Activated CD4-positive, alpha-beta T cell treated with anti-CD3 and anti-CD28 coated beads, Interleukin-2, Interleukin-6, amounts not matched to agents 100 ng/mL and 50 ng/mL, durations not matched to agents 16 hours and 8 hours (primary cell): ENCODE measurements at regions not wholly inside any gene's neighbourhood (a gene's known extent, or its start where the extent isn't known, plus 50 kb on each side); places are given as distances from the start of the nearest gene placed in this dataset.

Experiments used
- DNase-seq: peaks from one replicate; pipeline ENCODE4 v3.0.0-alpha.2; 2020

DNA sequence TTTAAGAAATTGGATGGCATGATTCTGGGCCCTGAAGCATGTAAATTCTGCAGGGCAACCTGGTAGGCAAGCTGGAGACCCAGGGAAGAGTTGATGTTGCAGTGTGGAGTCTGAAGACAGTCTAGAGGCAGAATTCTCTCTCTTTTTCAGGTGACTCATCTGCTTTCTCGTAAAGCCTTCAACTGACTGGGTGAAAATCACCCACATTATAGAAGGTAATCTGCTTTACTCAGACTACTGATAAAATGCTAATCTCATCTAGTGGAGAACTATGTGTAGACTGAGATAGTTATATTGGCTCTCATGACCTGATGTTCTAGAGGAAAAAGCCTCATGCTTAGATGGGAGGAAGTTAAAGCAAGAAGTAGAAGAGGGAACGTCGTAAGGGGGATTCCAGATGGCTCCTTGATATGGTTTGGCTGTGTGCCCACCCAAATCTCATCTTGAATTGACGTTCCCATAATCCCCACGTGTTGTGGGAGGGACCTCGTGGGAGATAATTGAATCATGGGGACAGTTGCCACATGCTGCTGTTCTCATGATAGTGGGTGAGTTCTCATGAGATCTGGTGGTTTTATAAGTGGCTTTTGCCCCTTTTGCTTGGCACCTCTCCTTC, 723.8 kb downstream of the BCL11B start:
- no peak for DNase-seq

DNA sequence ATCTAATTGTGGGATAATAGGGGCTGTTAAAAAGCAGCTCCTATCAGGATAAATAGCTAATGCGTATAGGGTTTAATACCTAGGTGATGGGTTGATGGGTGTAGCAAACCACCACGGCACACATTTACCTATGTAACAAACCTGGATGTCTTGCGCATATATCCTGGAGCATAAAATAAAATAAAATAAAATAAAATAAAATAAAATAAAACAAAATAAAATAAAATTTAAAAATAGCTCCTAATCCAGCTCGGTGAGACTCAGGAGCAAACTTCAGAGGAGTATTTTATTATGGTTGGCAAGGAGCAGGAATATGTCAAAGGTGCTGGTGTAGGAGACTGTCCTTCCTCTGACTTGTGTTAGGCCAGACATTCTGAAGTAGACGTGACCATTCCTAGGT, 721.0 kb downstream of the BCL11B start:
- DNase-seq = no peak

DNA sequence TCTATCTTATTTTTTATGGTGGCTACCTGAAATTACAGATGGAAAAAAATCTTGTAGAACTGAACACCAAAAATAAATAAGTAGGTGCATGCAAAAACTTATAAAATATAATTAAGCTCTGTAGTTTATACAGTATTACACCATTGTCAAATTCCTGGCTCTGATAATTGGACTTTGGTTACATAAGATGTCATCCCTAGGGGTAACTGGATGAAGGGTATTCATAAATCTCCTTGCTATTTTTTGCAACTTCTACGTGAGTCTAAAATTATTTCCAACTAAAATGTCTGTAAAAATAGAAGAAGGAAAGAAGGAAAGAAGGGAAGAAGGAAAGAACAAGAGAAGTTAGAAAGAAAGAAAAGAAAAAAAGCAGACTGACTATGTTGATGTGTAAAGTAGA, 716.6 kb downstream of the BCL11B start:
- no peak for DNase-seq

DNA sequence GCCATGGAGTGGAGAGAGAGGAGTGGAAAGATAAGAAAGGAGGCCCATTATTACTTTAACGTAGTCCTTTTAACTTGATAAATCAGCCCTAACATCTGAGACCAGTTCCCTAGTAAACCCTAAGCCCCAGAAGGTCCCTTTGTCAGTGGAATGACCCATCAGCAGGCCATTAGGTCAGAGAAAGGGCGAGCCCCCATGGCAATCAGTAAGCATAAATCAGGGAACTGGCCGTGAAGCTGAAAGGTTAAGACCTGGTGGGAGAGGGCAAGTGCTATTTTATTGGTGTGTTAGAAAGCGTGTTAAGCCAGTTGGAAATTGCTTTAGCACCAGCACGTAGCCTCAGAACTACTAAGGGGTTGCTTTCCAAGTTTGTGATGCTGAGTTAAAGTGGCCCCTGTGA, 708.0 kb downstream of the BCL11B start:
- DNase-seq = no peak

DNA sequence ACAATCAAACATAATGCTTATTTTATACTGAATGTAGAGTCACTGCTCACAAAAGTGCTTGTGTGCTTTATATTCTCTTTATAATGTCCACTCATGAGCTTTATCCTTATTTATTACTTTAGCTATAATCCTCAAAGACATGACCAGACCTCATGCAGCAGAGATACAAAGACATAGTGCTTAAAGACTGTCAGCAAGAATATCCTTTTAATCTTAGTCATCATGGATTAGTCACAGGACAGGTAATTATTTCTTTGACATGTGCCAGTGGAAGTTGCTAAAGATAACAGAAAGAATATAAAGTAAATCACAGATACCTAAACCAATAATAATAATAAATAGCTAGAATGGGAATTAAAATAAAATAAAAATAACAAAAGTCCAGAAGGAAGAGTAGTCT, 707.5 kb downstream of the BCL11B start:
- no peak for DNase-seq

DNA sequence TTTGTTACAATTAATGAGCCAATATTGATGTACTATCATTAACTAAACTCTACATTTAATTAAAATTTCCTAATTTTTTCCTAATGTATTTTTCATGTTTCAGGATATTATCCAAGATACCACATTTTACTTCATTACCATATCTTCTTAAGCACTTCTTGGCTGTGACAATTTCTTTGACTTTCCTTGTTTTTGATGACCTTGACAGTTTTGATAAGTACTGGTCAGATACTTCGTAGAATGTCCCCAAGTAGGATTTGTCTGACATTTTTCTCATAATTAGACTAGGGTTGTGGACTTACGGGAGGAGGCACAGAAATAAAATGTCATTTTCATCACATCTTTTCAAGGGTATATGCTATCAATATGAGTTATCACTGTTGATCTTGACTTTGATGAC, 700.9 kb downstream of the BCL11B start:
- DNase-seq = no peak

DNA sequence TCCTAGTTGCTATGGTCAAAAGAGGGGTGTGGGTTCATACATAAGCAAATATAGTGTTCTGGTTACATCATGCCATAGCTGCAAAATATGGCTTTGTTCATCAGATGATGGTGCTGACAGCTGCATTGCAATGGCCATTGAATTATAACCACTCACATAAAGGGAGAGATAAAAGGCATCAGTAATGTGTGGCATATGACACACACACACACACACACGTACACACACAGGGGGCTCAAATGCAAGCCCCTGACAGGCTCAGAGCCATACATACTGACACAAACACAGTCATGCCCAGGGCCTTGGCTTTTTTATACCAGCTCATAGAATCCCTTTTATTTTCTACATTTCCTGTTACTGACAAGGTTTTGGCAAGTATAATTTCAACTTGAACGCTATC, 698.9 kb downstream of the BCL11B start:
- no peak for DNase-seq

DNA sequence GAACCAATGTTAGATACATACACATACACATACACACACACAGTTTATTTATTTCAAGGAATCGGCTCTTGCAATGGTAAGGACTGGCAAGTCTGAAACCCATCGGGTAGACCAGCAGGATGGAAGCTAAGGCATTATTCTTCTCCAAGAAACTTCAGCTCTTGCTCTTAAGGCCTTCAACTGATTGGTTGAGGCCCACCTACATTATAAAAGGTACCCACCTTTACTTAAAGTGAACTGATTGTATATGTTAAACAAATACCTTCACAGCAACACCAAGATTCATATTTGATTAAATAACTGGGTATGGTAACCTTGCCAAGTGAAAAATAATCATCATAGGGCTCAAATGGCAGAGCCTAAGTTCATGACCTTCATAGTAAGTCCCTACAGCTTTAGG, 695.5 kb downstream of the BCL11B start:
- DNase-seq = no peak

DNA sequence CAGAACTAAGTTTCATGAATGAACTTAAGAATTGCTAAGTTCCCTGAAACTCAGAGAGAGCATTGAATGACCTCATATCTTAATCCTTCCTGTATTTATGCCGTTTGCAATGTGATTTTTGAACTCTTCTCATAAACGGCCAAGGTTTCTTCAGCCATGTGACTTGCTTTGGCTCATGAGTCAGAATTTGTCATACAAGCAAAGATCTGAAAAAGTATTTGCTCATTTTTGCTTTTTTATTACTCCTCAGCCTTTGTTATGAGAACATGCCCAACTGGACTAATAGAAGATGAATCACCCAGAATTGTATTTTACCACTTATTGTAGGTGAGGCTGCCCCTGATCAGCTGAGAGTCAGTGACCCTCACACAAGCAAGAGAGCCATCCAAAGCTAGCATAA, 693.8 kb downstream of the BCL11B start:
- no peak for DNase-seq

DNA sequence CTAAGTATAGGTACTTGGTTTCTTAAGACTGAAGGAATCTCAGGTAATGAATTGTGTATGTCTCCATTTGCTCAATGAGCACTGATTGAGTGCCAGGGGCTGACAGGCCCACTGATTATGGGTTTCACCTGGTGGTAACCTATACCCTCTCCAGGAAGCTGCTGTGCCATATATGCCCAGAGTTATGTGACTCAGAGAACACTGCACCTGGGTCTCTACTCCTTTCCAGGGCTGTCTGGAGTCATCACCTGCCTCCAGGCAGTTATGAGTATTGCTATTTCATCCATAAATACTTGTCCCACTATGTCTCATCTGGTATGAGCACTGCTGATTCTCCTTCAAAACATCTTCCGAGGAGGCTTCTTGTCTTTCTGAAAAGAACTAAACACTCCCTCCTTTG, 692.9 kb downstream of the BCL11B start:
- DNase-seq = no peak

DNA sequence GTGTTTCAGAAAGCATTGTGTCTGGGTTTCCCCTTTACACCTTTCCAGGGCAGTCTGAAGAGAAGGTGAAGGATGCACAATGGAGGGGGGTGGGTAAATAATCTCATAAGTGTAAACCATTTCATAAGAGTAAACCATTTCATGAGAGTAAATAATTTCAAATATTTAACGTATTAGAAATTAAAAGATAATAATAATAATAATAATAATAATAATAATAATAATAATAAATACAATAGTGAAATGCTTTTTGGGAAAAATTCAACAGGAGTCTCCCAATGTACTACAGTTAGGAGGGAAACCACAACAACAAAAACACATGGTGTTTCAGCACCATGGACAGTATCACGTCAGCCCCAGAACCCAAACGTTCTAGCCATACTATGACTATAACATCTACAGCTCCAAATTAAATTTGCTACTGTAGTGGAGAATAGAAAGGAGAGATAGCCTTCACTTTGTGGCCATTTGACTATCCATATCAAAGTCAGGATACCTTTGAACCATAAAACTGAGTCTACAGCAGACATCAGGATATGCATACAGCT, 691.8 kb downstream of the BCL11B start:
- peak; percentile 2 for DNase-seq

DNA sequence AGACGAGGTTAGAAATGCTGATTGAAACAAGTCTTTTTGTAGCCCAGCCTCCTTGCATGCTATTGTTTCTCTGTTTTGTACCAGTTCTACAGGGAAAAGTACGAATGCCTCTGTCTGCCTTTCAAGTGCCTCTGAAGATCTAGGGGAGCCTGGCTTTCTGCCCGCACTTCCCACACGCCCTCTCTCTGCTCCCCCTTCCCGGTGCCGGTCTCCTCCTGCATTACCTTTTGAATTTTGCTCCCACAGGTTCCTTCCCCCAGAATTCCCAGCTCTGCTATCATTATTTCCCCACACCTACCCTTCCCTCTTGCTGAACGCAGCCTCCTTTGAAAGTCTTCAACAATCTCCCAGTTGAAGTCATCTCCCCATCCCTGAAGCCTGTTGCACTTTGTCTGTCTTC, 689.7 kb downstream of the BCL11B start:
- DNase-seq = no peak

DNA sequence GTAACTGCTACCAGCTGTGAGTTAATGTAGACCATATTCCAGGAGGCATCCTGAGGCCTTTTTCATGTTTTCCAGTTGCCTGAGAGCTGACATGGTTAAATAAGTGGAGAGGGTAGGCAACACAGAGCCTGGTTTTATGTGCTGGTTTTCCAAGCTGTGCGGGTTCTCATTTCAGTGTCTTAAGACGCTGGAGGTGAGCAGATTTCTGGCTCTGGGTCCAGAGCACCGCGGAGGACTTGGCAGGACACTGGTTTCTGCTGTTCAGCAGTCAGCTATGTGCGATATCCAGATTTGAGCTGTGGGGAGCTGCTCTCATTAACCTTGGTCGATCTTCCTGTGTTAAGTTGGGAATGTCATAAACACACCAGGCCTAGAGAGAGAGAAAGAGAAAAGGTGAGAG, 680.8 kb downstream of the BCL11B start:
- DNase-seq = no peak

DNA sequence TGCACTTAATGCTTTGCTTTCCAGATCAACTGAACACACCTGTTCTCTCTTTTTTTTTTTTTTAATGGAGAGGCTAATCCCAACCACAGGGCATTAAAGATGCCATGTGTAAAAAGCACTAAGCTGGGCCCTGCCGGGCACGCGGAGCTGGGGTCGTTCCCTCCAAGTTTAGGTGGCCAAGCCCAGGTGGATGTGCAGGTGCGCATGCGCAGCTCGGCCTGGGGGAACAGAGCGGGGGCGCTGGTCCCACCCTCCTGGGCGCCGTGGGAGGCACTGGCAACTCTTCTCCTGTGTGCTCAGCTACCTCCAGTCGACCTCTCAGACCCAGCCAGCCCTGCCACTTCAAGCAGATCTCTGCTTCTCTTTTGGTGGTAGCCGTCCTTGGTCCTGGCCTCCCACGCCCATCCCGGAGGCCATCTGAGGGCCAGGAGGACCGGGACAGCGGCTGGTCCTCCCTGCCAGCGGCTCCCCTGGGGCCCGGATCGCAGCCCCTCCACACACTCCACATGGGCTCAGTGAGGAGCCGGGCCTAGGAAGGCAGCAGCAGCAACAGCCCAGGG, 679.3 kb downstream of the BCL11B start:
- DNase-seq = no peak

DNA sequence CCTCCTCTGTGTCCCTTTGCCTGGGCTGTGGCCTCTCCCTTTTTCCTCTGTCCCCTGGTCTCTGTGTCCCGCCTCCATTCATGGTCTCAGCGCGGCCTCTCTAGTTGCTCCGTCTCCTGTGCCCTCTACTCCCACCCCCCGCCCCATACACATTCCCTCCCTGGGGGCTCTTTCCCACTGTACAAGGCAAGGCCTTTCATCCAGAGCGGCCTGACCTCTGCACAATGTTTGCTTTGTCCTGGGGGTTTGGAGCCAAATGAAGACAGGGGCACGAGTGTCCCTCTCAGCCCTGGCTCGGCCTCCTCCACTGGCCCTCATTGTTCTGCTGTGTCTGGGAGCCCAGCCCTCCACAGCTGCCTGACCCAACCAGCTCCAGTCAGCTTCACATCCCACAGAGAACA, 678.6 kb downstream of the BCL11B start:
- DNase-seq = no peak

DNA sequence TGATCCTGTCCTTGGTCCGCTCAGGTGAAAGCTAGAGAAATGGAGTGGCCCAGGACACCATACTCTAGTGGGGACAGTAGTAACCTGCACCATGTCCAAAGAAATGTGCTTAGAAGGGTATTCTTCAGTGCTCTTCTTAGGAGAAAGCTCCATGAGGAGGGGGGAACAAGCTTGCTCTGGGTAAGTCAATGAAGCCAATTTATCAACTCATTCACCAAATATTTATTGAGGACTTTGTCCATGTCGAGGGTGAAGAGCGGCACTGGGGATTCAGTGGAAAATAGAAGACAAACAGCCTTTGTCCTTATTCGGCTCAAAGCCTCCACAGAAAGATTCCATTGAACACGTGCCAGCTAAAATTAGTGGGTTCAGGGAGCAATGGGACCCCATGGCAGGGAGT, 677.8 kb downstream of the BCL11B start:
- DNase-seq = no peak

DNA sequence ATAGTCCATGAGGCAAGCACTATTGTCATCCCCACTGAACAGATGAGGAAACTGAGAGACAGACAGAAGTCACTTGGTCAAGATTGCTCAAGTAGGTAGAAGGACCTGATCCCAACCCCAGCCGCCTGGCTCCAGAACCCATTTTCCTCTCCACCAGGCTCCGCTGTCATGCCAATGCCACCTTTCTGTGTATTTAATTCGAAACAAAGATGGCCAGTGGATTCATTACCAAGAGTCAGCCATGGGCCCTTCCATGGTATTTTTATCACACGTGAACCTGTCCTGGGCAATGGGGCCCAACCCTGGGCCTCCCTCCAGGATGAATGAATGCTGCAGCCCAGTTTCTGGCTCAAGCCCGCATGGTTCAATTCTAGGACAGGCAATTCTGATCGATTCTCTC, 673.4 kb downstream of the BCL11B start:
- no peak for DNase-seq

DNA sequence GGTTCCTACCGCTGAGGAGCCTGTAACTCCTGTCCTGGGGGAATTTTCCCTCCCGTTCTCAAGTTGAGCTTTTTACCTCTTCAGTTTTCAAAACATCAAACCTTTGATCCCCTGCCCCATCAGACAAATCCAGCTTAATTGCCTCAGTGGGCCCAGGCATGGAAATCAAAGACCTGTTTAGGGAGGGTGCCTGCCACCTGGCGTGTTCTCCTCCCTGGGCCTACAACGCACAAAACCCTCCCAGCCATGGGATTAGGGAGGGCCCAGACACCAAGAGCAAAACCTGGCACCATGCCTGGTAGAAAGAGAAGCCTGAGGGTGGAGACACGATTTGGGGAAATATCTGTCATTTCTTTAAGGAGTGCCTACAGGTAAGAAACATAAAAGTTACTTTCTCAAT, 672.9 kb downstream of the BCL11B start:
- no peak for DNase-seq

DNA sequence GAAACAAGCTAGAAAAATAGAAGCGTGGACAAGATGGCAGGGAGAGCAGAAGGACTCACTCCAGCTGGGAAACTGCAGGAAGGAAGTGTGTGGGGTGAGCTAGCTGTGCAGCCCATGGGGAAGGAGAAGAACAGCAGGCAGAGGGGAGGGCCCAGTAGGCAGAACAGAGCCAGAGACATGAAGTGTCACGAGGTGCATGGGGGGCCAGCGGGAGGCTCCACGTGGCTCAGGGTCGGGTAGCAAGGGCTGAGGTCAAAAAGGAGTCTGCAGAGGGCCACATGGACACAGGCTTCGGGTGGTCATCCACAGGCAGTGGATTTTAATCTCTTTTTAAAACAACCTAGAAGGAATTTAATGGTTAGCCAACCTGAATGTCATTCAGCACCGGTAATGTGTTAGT, 669.0 kb downstream of the BCL11B start:
- no peak for DNase-seq

DNA sequence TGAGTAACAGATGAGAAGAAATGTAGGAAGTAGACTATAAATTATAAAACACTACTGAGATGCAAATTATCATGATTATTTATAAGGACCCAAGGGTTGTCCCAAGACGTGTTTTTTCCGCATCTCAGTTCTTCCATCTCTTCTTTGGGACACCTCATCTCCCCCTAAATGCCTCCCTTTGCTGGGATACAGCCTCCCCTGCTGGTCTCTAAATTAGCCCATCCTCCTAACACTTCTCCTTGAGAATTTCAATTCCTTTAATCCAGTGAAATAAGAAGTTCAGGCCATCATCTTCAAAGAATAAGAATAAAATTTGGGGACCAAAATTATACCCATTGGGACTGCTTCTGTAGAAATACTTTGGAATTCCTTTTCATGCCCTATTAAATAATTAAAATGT, 667.0 kb downstream of the BCL11B start:
- no peak for DNase-seq

DNA sequence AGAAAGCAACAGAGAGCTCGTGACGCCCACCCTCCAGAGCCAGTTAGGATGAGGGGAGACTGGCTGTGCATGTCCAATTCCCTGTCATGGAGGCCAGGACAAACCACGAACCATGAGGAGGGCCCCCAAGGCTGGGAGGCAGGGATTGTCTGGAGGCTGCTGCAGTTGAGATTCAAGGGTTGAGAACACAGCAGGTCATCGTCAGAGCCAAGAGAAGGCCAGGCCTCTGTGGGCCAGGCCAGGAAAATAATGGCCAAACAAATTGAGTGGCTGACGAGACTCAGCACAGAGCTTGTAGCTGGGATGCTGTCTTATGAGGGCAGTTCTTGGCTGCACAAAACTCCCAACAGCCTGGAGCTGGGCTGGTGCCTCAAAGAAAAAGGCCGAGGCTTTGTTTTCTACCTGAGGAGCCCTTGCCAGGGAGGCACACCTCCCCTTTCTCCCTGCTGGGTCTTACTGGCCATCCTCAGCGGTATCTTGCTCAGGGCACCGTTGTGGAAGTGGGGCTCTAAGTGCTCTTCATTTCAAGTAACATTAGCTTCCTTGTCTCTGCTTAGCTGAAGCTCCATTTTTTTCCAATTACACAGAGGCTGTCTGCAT, 665.9 kb downstream of the BCL11B start:
- DNase-seq = no peak

DNA sequence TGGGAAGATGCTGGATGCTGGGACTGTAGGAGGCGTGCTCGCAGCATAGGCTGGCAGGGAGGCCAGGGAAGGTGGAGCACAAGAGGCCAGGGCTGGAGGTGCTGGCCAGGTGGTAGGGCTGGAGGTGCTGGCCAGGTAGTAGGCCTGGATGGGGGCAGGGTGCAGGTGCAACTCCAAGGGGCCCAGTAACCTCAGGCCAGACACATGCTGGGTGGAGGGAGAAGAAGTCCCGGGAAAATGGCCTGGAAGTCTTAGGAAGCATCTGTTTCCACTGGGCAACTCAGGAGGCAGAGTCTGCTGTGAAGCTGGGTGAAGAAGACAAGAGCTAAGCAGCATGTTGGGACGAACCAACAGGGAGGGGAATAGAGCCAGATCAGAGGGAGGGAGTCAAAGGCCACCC, 665.2 kb downstream of the BCL11B start:
- DNase-seq = no peak

DNA sequence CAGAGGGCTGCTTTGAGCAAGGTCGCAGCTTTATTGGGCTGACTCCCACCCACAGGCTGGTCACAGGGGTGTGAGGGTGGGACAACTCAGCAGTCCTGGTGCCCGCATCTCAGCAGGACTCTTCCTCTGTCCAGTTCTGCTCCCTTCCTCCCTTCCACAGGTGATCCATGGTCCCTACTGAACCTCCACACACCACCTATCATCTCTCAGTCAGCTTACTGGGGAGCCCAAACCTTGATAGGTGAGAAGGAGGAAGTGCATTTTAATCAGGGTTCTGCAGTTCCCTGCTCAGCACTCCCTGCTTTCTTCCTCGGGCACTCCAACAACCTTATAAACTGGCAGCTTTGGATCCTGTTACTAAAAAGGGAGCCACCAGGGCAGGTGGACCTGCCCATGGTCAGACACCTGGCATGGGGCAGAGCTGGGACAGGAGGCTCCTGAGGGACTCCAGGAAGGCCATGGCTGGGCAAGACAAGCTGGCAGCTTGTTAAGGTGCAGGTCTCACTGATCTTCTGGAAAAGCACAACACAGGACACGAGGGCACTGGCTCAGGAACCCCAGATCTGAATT, 664.6 kb downstream of the BCL11B start:
- no peak for DNase-seq
